ENCODE measurements at regions not wholly inside any gene's neighbourhood (a gene's known extent, or its start where the extent isn't known, plus 50 kb on each side); places are given as distances from the start of the nearest gene placed in this dataset.

- TF ChIP-seq CTCF (IDR thresholded peaks at IDR 0.05), result no peak
- no peak for TF ChIP-seq POLR2A (IDR thresholded peaks at IDR 0.05)
These were observed 116.1 kb downstream of the GASK1B start for GRCh38 chr4:158056689-158057245.

Measured in upper lobe of left lung (tissue), 4 donors.